WI38 (cell line): ENCODE measurements at regions not wholly inside any gene's neighbourhood (a gene's known extent, or its start where the extent isn't known, plus 50 kb on each side); places are given as distances from the start of the nearest gene placed in this dataset.
"Not testable (repeated sequence)": the region's sequence is repeated elsewhere in the genome, so short reads cannot be mapped to it uniquely, and the experiment has no call there.

Experiments used
- H3K4me3 ChIP-seq: 2 replicates; pipeline ENCODE4 v1.5.1; 2011; ENCODE audit warnings: low read depth, mild to moderate bottlenecking, control low read depth, low read length
- CTCF ChIP-seq: IDR thresholded peaks from 2 replicates; pipeline ENCODE4 v1.5.1; 2012; ENCODE audit warnings: low read depth, mild to moderate bottlenecking, control low read depth, low read length

- H3K4me3 ChIP-seq, result no peak overlapping the region
- no peak for TF ChIP-seq CTCF
These were observed 120.8 kb upstream of the RBMS1 start for GRCh38 chr2:160614391-160614790.

- no peak for TF ChIP-seq CTCF
- H3K4me3 ChIP-seq, result no peak overlapping the region
These were observed 122.1 kb upstream of the RBMS1 start for GRCh38 chr2:160615706-160616105.

GRCh38 chr2:160616149-160616548 is 122.5 kb upstream of the RBMS1 start:
- H3K4me3 ChIP-seq, result no peak overlapping the region
- no peak for TF ChIP-seq CTCF

- no peak overlapping the region for H3K4me3 ChIP-seq
- no peak for TF ChIP-seq CTCF
These were observed 128.1 kb upstream of the RBMS1 start for GRCh38 chr2:160621748-160622147.

GRCh38 chr2:160628020-160628637 is 134.5 kb upstream of the RBMS1 start:
- H3K4me3 ChIP-seq, result not testable (repeated sequence)

- TF ChIP-seq CTCF, result no peak
These were observed 135.2 kb upstream of the RBMS1 start for GRCh38 chr2:160628811-160629210.

GRCh38 chr2:160630801-160631590 is 137.4 kb upstream of the RBMS1 start:
- TF ChIP-seq CTCF, result no peak

More at GRCh38 chr2:160628811-160629210, 135.2 kb upstream of the RBMS1 start:
- no peak overlapping the region for H3K4me3 ChIP-seq

More at GRCh38 chr2:160630801-160631590, 137.4 kb upstream of the RBMS1 start:
- H3K4me3 ChIP-seq, result no peak overlapping the region
